GM12874 (cell line): ENCODE measurements at regions not wholly inside any gene's neighbourhood (a gene's known extent, or its start where the extent isn't known, plus 50 kb on each side); places are given as distances from the start of the nearest gene placed in this dataset.

Source experiments
- TF ChIP-seq, protein P1 (sequence below): IDR thresholded peaks from 2 replicates; pipeline ENCODE4 v1.5.1; 2011; ENCODE audit warnings: low read depth, mild to moderate bottlenecking, control low read depth, low read length, moderate library complexity; ENCODE audit not compliant: insufficient read depth

DNA sequence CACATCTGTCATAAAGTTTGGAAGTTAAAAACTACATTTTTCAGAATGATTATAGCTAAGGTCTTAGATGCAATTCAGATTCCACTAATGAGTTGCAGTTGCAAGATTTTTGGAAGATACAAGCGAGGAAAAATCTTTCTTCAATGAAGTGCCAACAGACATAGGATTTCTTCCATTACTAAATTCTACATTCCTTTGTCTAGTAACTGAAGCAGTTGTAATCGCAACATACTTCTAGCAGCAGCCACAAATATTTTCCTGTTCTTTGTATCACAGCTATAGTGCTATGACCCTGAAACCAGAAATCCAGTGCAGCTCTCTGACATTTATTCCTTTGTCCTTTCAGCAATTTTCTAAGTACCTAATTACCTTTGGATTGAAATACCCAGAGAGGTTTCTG lies 225.2 kb upstream of the SLIT2 start:
- TF ChIP-seq, protein P1, sequence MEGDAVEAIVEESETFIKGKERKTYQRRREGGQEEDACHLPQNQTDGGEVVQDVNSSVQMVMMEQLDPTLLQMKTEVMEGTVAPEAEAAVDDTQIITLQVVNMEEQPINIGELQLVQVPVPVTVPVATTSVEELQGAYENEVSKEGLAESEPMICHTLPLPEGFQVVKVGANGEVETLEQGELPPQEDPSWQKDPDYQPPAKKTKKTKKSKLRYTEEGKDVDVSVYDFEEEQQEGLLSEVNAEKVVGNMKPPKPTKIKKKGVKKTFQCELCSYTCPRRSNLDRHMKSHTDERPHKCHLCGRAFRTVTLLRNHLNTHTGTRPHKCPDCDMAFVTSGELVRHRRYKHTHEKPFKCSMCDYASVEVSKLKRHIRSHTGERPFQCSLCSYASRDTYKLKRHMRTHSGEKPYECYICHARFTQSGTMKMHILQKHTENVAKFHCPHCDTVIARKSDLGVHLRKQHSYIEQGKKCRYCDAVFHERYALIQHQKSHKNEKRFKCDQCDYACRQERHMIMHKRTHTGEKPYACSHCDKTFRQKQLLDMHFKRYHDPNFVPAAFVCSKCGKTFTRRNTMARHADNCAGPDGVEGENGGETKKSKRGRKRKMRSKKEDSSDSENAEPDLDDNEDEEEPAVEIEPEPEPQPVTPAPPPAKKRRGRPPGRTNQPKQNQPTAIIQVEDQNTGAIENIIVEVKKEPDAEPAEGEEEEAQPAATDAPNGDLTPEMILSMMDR: no peak

DNA sequence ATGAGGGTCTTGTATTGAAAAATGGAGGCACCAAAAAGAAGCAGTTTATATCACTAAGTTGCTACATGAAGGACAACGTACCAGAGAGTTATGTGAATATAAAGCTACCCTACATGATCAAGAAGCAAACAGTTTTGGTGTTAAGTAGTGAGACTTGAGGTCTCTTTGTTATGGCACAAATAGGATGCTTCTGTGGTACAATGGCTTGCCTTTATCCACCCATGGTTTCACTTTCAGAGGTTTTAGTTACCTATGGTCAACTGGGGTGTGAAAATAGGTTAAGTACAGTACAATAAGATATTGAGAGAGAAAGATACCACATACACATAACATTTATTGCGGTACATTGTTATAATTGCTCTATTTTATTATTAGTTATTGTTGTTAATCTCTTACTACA lies 229.2 kb upstream of the SLIT2 start:
- TF ChIP-seq, protein P1: no peak

DNA sequence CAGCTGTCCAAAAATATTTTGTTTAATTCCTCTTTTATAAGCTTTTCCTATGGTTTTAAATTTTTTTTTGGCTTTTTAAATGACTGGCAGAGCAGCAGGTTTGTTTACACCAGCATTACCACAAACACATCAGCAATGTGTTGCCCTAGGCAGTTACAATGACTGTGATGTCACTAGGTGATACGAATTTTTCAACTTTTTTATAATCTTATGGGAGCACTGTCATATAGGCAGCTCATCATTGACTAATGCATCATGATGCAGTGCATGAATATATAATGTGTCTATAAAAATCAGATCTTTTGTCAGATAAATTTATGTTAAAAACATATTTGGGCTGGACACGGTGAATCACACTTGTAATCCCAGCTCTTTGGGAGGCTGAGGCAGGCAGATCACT lies 231.6 kb upstream of the SLIT2 start:
- TF ChIP-seq, protein P1: no peak

DNA sequence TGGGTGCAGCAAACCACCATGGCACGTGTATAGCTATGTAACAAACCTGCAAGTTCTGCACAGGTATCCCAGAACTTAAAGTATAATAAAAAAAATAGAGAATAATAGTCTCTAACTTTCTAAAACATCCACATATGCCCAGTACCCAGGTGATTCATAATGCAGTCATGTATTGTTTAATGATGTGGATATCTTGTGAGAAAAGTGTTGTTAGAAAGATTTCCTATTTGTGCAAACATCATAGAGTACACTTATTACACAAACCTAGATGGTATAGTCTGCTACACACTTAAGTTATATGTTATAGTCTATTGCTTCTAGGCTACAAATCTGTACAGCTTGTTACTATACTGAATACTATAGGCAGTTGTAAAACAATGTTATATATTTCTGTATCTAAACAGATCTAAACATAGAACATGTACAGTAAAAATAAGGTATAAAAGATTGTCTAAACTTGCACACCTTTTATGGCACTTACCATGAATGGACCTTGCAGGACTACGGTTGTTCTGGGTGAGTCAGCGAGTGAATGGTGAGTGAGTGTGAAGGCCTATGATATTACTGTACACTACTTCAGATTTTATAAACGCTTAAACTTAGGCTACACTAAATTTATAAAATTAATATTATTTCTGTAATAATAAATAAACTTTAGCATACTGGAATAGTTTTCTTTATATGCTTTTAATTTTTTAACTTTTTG lies 232.2 kb upstream of the SLIT2 start:
- TF ChIP-seq, protein P1: no peak

DNA sequence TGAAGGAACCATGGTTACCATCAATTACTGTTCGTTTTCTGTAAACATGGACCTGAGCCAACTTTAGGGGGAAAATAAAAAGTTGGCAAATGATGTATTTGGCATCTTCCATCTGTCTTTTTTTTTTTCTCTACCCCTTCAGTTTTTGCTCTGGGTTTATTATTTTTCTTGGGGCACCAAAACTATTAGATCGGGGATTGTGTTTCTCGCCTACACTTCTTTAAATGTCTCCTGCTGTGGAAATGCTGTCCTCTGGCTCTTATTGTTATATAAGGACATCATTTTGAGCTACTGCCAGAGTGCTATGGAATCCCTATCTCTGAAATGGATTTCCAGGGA lies 234.0 kb upstream of the SLIT2 start:
- TF ChIP-seq, protein P1: no peak

DNA sequence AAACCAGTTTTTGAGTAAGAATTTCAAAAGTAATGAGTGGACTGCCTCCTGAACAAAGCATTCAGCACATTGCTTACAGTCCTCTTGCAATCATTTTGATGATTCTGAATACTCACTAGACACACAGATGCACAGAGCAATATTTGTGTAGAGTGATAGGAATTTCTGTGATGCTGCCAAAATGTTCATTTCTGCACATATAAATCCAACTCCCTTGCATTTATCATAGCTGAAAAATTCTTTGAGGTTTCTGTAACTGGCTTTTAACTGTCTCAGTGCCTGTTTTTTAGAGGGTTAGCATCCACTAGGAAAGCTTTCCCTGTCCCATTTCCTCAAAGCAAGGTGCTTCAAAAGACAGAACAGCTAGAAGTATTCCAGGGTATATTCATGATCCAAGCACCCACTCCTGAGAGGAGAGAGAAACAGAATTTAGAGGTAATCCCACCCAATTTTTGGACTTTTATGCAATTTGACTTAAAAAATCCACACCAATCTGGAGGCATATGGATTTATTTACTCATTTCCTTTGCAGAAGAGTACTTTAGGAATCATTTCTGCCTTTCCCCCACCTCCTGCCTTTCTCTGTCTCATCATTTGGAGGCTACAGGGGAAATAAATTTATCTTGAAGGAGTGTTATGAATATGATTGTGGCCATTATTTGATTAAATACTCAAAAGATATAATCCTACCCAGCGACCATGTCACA lies 234.5 kb upstream of the SLIT2 start:
- TF ChIP-seq, protein P1: no peak

DNA sequence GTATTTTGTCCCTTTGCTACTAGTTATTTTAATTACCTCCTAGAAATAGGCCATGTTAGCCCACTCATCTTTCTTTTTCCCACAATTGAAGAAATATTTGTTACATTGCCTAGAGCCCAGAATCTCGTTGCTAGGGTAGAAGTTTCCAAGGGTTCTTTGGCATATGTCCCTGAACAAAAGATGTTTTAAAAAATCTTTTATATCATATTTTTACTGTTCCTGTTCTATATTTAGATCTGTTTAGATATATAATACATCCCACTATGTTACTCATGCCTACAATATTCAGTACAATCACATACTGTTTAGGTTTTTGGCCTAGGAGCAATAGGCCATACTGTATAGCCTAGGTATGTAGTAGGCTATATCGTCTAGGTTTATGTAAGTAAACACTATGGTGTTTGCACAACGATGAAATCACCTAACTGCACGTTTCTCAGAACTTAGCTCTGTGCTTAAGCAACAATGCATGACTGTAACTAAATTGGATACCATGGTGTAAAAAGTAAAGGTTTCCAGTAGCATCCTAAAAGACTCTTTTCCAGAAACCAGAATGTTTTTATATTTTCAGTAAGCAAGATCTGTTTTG lies 236.0 kb upstream of the SLIT2 start:
- TF ChIP-seq, protein P1: no peak
